ENCODE measurements at regions not wholly inside any gene's neighbourhood (a gene's known extent, or its start where the extent isn't known, plus 50 kb on each side); places are given as distances from the start of the nearest gene placed in this dataset.

- intact Hi-C loops (cut with micrococcal nuclease) = no loop called here
Measured at GRCh38 chr1:244341455-244342450, 110.0 kb downstream of the ADSS2 start.

DNA sequence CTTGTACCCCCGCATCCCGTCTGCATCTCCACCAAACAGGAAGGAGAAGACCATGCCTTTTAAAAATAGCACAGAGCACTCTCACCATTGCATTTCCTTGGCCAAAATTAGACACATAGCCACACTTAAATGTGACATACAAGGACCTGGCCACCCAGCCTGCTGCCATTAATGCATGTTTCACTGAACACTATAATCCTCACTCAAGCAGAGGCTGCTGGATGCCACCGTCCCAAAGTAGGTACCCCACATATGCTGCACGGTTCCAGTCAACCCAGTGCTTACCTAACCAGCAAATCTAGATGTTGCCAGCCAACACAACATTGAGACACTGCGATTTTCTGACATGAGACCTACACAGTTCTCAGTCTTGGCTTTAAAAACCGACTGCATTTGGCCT is 107.7 kb downstream of the ADSS2 start:
- intact Hi-C loops (cut with micrococcal nuclease) = no loop called here

GRCh38 chr1:244346972-244347618 is 104.6 kb downstream of the ADSS2 start:
- intact Hi-C loops (cut with micrococcal nuclease) = no loop called here

- intact Hi-C loops (cut with micrococcal nuclease) = no loop called here
Measured at GRCh38 chr1:244347942-244348341, 103.8 kb downstream of the ADSS2 start.

DNA sequence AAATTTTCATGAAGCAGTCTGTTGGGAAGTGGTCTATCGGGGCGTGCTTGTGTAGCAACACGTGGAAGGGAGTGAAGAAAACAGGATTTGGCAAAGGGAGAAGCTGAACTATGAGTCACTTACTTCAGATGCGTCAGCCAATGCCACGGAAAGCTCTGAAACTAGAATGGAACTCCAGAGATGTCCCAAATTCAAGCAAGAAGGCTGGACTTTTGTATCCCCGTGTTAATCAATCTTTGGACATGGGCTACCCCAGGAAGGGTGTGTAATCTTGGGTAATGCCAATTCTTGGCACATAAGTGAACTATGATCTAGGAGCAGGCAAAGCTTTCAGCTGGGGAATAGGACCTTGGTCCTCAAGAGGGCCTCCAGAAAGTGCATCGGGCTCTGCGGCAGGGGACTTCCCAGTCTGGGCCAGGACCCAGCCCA is 102.6 kb downstream of the ADSS2 start:
- intact Hi-C loops (cut with micrococcal nuclease) = no loop called here

- intact Hi-C loops (cut with micrococcal nuclease) = loop anchor here (1.0 kb wide), 1 partner anchor 24 kb away; no protein-coding TSS in a partner anchor
Measured at GRCh38 chr1:244349581-244350001, 102.1 kb downstream of the ADSS2 start.

DNA sequence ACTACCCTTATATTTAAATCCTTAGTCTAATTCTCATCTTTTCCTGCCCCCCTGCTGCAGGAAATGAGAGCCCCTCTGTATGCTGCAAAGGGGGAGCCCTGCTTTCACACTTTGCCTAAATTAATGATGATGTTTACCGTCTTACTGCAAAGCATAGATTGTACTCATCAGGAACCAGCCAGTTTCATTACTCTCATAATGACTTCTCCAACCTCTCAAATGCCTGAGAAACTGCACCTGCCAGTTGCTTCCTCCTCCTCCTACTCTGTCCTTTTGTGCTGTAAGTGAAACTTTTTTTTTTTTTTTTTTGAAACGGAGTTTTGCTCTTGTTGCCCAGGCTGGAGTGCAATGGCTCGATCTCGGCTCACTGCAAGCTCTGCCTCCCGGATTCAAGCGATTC is 101.7 kb downstream of the ADSS2 start:
- intact Hi-C loops (cut with micrococcal nuclease) = loop anchor here (1.0 kb wide), 1 partner anchor 25 kb away; no protein-coding TSS in a partner anchor

DNA sequence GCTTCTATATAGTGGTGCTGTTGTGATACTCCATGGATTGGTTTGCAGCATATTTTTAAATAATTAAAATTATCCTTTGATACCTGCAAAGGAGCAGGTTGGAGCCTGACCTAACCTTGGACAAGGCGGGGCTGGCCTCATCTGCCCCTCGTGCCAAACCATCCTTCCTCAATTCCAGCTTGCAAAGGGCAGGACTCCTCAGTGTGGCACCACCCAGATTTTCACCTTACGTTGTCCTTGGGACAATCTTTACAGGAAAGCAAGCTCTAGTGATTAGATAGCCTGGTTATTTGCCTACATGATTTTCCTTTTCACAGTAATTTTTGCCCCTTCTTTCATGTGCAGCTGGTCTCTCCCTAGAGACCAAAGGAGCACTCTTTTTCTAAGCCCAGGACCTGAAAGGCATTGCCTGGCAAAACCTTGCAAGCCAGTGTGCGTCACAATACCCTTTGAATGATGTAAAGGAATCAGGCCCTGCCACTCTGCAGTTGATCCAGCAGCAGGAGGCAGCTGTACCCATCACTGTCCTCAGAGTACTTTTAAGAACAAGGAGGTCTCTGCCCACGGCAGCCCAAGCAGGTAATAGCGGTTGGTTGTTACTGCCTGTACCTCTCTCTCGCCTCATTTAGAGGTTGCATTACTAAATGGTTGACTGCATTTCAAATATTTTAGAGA is 99.4 kb downstream of the ADSS2 start:
- intact Hi-C loops (cut with micrococcal nuclease) = no loop called here

GRCh38 chr1:244353551-244354091 is 98.1 kb downstream of the ADSS2 start:
- intact Hi-C loops (cut with micrococcal nuclease) = no loop called here

DNA sequence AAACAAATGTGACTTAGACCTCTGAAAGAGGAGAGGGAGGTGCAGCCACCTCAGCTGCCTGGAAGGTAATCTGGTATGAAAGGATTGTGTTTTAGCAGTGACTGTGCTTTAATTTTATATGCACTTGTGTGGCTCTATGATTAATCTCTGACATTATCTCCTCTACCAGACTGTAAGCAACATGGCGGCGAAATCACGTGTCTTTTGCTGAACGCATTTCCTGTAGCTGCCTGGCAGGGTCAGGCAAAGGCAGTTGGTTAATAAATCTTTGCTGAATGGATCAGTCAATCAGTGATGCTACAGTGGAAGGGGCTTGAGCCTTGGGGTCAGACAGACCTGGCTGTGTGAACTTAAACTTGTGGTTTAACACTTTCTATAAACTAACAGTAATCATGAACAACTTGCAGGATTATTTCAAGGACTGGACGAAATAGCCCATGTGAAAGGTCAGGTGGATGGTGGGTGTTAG is 96.9 kb downstream of the ADSS2 start:
- intact Hi-C loops (cut with micrococcal nuclease) = no loop called here

- intact Hi-C loops (cut with micrococcal nuclease) = no loop called here
Measured at GRCh38 chr1:244356376-244356775, 95.3 kb downstream of the ADSS2 start.
